ELF-1 (cell line): ENCODE measurements at regions not wholly inside any gene's neighbourhood (a gene's known extent, or its start where the extent isn't known, plus 50 kb on each side); places are given as distances from the start of the nearest gene placed in this dataset.

Experiments used
- DNase-seq: peaks from one replicate; pipeline ENCODE4 v3.0.0-alpha.2; 2016; ENCODE audit warnings: low read depth, low spot score

DNA sequence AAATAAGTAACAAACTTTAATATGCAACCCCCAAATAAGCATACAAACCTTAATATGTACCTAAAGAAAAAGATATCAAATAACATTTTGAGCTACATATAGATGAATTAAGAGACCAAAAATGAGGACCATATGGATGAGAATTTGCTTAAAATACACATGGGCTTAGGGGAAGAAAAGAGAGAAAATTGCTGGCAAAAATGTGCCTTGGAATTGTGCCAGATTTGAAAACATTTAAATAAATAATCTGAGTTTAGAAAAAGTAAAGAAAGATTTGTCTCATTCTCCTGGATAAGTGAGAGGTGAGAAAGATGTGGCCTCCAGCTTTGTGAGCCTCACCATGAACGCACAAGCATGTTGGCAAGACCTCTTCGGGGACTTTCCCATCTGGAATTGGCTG is 372.6 kb downstream of the SOX11 start:
- no peak for DNase-seq

DNA sequence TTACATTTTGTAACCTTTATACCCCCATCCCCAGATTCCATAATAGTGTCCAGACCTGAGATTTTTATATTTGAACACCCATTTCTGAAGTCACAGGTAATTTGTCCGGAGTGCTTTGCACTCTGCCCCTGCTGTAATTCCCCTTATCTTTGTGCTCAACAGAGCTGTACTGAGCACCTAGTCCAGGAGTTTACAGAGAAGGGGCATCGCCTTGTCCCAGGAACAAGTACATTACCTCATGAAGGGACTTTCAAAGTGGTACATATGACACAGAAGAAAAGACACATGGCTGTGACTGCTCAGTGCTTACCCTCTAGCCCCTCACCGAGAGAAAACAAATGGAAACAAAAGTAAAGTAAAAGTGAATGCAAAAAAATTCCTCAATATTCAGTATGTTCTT is 373.5 kb downstream of the SOX11 start:
- DNase-seq: no peak

DNA sequence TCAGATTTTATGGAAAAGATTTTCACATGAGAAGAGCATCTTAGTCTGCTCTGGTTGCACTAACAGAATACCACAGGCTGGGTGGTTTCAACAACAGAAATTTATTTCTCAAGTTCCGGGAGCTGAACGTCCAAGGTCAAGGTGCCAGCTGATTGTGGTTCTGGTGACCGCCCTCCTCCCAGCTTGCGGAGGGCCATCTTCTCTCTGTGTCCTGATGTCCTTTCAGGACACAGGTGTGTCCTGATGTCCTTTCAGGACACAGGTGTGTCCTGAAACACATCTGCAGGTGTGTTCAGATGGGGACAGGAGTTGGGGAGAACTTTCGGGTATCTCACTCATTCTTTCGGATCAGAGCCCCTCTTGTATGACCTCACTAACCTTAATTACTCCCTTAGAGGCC is 374.9 kb downstream of the SOX11 start:
- no peak for DNase-seq

DNA sequence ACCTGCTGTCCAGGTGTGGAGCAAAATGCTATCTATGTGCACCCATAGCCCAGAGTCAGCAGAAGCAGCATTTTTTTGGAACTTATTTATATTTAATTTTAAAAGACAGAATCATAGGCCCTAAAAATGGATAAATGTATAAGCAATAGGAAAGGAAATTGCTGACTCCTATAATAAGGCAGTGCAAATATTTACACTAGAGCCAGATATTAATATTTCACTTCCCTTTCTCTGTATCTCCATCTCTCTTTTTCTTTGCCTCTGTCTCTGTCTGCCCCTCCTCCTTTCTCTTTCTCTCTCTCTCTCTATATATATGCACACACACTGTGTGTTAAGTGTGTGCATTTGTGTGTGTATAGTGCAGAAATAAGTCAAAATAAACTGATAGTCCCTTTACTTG is 375.6 kb downstream of the SOX11 start:
- DNase-seq: no peak

DNA sequence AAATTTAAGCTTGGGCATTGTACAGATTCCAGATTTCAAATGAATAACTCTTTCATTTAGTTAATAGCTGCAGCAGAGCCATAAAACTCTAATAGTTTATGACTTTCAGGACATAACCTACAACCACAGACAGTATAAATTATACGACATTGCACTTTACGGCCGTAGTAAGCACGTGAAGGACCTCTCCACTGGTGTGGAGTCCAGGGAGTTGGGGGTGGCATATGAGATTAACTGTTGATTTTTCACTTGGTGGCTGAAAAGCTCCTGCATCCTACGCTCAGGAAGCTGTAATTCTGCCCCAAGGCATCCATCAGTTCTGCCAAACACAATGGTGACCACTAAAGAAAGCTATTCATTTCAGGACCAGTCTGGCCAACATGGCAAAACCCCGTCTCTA is 376.2 kb downstream of the SOX11 start:
- DNase-seq: no peak

DNA sequence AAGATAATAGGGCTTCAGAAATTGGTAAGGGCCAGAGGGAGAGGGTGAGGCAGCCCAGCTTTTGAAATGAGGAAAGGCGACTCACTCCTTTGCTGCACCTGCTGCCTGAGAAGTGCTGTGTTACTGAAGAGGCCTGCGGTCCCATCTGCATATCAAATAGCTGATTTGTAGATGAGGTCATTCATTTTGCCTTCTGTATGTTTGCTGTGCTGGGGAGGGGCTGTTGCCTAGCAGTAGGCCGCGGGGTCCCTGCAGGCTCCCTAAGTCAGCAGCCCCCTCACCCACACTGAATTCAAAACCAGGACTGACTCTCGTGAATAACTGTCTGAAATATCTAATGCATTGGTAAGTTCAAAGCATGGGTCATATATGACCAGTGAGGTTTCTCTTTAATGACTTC is 377.2 kb downstream of the SOX11 start:
- DNase-seq: peak; percentile 39

DNA sequence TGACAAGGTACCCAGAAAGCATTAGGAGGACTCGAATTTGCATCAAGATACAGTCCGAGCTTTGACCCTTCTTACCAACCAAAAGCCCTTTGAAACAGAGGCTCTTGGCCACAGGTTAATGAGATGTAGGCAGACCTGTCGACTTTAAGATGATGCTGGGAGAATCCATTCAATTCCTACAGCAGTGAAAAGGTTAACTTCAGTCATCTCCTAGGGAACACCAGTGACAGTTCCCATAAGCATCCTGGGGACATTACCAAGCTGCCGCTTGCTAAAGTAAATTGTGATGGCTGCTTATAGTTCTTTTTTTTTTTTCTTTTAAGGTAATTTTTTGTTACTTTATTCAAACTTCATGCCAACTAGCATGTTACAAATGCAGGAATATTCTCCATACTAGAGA is 379.3 kb downstream of the SOX11 start:
- DNase-seq: no peak

DNA sequence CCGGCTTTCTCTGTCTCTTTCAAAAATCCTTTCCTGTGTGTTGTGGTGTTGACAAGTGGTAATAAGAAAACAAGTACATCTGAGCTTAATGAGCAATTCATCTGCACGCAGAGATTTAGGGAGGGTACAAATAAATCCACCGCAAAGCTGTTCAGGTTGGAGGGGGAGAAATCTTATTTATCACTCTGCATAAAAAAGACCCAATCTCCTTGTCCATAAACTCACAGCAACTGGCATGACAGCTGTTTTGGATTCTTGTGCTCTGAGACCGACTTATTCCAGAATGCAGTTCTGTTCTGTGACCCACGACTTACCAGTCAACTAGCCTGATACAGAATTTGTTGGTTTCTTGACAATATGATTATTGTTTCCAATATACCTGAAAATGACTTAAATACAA is 380.1 kb downstream of the SOX11 start:
- DNase-seq: no peak

DNA sequence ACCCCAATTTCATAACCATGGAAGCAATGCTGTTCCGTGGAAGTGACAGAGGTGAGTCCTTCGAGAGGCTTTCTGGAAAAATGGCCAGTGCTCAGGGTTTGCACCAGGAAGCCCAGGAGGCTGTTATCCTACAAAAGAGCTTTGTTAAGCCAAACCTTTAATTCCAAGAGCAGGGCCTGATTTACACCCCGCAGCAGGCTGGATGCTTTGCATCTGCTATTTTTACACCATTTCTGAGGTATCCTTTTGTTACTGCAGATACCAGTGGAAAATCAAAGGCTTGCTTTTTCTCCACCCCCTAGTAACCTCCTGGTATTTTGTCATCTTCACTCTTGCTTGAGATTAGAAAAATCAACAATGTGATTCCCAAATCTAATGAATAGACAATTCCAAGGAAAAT is 380.6 kb downstream of the SOX11 start:
- DNase-seq: no peak

DNA sequence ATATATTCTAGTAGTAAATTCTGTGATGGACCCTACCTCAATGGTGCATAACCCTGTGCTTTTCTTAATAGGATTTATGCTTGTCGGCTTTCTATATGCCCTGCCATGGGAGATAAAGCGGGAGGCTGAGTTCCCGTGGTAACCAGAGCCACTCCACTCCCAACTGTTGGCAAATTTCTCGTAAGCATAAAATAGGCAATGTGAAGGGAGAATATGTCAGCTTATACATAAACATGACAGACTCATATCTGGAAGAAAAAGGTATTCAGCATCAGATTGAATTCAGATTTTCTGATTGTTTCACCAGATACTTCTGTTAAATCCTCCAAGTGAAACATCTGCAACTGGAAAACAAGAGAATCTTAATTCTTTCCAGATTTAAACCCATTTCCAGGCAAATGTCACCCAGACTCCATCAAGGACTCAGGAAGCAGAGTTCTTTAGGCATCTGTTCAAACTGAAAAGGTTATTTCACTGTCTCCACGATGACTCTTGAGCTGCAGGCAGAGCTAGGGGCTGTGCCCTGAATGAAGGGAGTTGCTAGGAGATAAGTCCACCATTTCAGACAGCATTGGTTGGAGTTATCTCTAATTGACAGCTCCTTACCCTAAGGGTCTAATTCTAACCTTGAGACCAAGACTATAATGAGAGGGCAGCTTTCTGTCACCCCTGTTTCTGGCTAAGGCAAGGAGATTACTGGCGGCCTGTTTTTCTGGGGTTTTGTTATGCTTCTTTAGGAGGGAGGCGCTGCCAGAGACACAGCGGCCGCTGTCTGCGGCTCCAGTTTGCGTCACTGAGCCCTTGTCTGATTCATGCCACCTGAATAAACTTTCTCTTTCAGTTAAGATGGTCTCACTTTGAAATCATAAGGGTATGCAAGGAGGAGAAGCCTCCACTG is 381.3 kb downstream of the SOX11 start:
- peak; percentile 35 for DNase-seq

DNA sequence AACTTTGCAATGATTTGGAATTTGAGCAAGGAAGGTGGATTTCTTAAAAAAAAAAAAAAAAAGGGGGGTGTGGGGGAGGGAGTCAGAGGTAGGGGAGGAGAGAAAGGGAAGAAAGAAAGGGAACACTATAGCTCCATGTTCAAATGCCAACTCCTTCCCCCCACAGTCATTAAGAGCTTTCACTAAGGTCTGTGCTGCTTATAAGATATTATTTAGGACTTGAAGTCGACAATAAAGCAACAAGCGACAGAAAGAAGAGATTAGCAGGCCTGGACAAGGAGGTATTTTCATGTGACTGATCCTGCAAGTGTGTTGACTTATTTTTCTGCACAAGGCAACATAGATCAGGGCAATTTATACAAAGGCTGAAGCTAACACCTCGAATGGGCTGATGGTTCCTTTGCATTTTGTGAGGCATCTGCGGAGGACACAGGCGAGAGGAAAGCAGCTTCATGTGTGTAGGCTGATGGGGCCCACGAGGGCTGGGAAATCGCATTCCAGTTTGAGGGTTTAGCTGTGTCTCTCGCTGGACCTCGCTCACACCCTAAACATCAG is 382.0 kb downstream of the SOX11 start:
- DNase-seq: no peak

DNA sequence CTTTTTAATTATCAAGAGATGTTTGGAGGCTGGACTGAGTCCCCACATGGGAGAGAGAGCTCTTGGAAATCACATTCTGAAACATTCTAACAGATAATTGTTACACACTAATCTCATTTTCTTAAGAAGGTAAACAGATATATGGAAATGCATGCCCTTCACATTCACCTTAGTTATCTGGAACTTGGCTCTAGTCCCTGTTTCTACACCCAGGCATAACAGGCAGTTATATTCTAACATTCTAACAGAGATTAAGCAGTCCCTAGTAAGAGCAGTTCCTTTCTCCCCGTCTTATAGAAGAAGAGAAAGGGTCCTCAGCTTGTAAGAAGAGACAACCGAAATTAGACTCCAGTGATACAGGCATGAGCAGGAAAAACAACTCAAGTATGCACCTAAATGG is 385.4 kb downstream of the SOX11 start:
- no peak for DNase-seq

DNA sequence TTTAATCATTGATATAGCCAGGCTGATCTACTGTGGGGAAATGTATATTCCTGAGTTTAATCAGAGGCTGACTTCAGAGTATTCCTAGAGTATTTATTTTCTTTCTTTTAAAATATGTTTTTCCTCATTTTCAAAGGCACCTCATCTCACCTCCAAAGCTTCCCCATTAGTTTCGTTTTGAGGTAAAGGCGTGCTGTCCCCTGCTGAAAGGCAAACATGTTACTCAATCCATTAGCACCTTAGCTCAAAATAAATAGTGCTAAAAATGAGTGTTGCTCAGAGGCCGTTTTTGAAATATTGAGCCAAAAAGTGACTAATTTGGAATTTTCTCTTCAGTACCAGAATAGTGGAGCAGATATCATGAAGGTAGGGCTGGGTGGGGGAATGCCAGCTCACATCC is 386.2 kb downstream of the SOX11 start:
- no peak for DNase-seq

DNA sequence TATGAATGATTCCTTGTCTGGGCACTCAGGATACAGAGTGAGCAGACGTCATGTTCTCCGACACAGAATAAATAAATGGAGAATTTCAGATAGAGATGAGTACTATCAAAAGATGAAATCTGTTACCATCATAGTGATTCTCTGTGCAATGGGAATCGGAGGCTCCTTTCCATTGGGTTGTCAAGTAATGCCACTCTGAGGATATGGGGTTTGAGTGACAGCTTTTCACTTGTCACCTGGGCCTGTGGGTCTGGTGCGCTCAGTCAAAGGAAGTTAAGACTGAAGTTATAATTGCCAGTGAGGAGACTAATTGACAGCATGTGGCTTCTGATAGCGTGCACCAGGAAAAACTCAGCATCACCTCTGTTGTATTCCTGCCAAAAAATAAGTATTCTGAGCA is 387.2 kb downstream of the SOX11 start:
- DNase-seq: no peak

DNA sequence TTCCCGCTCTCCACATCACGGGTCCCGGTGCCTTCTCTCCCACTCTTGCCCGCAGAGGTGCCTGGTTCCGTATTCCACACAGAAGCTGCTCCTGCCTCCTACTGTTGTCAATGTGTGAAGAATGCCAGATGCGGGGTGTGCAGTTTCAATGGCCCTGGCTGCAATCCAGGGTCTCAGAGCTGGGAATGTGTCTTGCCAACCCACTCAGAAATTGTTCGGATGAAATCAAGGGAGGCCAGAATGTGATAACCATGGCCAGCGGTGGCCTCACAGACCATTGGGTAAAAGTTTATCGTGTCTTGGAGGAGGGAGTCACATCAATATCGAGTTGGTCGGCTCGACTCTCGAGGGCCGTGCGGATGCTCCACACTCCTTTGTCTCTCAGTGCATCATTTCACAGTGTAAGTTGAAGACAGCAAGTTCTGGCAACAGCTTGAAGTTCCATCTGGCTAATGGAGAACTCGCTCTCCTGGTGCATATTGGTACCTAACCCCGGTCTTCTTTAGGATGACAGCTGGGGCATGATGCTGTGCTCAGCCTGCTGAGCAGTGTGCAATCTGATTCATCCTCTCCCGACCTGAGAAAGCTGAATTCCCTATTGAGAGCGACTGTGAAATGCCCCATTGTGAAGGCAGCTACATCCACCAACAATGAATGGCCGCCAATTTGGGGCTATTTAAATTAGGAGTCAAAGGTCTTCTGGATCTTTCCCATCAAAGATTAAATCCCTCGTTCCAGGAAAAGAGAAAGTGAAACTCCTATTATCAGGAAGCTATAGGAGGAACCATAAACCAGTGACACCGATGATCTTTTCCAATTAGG is 389.0 kb downstream of the SOX11 start:
- no peak for DNase-seq

DNA sequence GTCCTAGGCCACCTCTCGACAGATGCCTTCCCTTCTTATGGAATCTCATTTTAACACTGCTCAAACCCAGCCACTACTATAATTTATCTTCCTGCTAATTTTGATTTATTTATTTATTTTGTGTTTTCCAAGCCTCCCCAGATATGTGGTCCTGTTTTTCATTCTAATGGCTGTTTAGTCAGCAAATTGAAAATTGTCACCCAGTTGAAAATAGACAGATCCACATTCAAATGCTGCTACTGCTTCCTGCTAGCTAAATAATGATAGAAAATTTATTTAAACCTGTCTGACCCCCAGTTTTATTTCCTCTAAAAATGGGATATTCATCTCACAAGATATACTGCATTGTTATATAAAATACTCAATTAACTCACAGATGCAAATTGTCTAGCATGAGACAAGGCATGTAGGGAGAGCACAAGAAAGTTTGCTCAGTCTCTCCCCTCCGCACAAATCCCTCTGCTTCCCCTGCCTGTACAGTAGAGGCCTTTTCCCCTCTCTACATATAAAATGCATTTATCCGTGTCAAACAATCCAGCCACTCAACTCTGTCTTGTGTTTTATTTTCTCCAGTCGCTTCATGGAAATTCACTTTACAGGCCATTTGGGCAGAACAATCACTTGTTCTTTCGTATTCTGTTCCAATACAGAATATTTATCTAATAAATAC is 389.9 kb downstream of the SOX11 start:
- DNase-seq: no peak

DNA sequence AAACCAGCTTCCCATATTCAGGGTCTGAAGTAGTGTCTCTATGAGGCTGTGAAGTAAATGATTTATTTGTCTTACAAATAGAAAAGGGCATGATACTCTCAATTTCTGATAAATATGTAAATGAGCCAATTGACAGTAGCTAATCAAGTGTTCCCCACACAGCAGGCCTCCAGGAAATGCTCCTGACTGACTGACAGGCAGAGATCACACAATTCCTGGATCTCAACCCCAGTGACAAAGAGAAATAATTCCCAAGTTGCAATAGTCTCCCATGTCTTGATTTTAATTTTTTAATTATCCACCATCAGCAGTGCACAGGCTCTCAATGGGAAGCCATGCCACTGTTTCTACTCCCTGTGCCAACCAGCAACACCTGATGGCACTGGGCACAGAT is 390.4 kb downstream of the SOX11 start:
- DNase-seq: no peak

DNA sequence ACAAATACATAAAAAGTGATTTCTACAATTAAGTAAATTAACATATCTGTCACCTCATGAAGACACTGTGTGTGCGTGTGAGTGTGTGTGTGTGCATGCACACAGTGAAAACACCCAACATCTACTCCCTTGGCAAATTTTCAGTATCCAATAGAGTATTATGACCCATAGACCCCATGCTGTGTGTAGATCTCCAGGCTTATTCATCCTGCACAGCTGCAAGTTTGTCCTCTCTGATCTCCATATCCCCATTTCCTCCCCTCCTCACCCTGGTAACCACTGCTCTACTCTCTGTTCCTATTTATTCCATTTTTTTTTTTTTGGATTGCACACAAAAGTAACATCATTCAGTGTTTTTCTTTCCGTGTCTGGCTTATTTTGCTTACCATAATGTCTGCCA is 391.0 kb downstream of the SOX11 start:
- no peak for DNase-seq

DNA sequence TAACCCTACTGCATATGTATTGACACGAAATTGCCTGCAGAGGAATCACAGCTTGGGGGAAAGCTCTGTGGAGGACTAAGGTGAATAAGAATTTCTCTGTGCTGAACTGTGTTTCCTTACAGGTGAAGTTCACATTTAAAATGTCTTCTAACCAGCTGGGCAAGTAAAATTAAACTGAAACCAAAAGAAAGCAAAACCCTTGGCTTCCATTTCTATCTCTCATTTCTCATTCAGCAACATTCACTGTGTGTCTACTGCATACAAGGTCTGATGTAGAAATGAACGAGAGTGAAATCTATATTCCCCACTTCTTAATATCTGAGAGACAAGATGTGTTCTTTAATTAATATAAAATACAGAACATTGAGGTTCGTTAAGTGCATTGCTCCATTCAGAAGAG is 397.3 kb downstream of the SOX11 start:
- DNase-seq: no peak

DNA sequence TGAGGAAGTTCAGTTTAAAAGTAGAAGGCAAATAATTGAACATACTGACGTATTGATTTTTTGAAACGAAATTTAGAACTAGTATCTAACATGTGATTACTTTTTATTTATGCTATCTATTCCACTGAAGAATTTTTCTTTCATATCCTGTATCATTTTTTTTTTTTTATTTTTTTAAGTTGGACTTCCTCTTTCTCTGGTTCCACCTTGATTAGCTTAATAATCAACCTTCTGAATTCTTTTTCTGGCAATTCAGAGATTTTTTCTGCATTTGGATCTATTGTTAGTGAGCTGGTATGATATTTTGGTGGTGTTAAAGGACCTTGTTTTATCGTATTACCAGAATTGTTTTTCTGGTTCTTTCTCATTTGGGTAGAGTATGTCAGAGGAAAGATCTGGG is 411.2 kb downstream of the SOX11 start:
- no peak for DNase-seq

DNA sequence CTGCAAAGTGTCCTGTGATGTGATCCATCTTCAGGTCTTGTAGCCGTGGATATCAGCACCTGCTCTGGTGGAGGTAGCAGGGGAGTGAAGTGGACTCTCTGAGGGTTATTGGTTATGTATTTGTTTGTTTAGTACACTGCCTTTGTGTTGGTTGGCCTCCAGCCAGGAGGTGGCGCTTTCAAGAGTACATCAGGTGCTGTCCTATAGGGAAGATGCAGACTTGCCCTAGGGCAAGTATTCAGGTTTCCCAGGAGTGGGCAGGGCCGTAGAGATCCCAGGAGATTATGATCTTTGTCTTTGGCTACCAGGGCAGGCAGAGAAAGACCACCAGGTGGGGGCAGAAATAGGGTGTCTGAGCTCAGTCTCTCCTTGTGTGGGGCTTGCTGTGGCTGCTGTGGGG is 411.8 kb downstream of the SOX11 start:
- DNase-seq: peak; percentile 64

DNA sequence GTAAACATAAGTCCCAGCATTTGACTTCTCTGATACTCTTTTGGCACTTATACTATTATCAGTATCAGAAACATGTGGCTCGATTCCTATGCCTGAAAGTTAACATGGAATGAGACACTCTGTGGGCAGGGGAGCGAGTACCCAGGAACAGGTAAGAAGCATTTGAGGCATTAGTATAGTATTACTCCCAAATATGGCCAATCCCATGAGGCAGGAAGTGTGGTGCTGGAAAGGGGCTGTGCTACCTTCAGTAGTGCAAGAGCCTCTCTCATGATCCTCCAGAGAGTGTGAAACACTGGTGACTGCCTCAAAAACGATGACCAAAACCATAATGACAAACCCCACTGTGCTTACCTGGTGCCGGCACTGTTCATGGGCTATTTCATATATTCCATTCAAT is 415.1 kb downstream of the SOX11 start:
- DNase-seq: no peak
